GM12872 (cell line): ENCODE measurements at regions not wholly inside any gene's neighbourhood (a gene's known extent, or its start where the extent isn't known, plus 50 kb on each side); places are given as distances from the start of the nearest gene placed in this dataset.

ENCODE experiments used
- TF ChIP-seq, protein P1 (sequence below): IDR thresholded peaks from 3 replicates; pipeline ENCODE4 v1.5.1; 2011; ENCODE audit warnings: low read depth, mild to moderate bottlenecking, low read length, moderate library complexity; ENCODE audit not compliant: insufficient read depth

DNA sequence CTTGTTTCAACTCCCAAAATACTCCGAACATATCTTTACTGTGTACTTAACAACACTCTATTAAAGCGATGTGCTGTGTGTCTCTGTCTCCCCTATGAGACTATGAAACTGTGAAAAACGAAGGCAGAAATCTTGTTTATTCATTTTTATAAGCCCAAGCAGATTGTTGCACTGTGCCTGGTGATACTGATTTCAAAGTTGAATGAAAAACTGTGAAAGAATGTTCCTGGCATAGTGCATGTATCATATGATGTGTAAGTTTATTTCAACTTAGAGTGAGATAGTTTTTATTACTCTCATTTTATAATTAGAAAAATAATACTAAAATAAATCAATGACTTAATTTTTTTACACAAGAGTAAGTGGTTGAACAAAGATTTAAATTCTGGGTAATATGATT lies 471.9 kb upstream of the PCDH15 start:
- TF ChIP-seq, protein P1, sequence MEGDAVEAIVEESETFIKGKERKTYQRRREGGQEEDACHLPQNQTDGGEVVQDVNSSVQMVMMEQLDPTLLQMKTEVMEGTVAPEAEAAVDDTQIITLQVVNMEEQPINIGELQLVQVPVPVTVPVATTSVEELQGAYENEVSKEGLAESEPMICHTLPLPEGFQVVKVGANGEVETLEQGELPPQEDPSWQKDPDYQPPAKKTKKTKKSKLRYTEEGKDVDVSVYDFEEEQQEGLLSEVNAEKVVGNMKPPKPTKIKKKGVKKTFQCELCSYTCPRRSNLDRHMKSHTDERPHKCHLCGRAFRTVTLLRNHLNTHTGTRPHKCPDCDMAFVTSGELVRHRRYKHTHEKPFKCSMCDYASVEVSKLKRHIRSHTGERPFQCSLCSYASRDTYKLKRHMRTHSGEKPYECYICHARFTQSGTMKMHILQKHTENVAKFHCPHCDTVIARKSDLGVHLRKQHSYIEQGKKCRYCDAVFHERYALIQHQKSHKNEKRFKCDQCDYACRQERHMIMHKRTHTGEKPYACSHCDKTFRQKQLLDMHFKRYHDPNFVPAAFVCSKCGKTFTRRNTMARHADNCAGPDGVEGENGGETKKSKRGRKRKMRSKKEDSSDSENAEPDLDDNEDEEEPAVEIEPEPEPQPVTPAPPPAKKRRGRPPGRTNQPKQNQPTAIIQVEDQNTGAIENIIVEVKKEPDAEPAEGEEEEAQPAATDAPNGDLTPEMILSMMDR, result no peak

GRCh38 chr10:55266797-55267196 lies 465.8 kb upstream of the PCDH15 start:
- TF ChIP-seq, protein P1, result no peak

- TF ChIP-seq, protein P1, result no peak
These were observed 462.3 kb upstream of the PCDH15 start for GRCh38 chr10:55263327-55263726.

- TF ChIP-seq, protein P1, result no peak
These were observed 441.5 kb upstream of the PCDH15 start for GRCh38 chr10:55242544-55242943.

- TF ChIP-seq, protein P1, result no peak
These were observed 436.4 kb upstream of the PCDH15 start for GRCh38 chr10:55237462-55237861.

DNA sequence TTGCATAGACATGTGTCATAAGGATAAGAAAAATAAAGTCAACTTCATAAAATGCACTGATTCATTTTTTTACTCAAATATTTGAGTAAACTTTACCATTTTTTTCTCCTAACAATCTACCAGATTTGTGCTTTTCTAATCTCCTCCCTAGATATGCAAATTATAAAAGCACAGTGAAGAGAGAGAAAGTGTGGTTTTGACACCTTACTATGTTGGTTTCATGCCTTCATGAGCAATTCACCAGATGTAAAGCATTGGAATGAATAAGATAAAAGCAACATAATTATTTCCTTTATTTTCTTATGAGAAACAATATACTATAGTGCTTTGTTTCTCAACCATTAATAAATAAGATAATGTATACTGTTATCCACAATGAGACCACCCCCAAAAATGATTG lies 432.5 kb upstream of the PCDH15 start:
- TF ChIP-seq, protein P1, result no peak

DNA sequence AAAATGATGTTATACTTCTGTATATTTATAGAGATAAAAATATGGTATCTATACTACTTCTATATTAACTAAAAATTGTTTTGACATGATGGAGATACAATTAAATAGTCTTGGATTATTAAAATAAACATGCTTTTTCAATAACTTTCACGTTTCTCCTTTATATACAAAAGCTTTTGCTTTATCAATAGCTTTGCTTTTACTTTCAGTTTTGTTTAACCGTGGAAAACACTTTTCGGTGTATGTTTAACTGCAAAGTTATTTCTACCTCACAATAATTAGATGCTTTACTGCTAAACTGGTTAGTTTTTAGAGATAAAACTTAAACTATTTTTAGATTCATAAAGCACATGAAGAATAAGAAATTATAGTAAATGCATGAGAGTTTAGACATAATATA lies 432.1 kb upstream of the PCDH15 start:
- TF ChIP-seq, protein P1, result no peak

GRCh38 chr10:55232553-55232952 lies 431.5 kb upstream of the PCDH15 start:
- TF ChIP-seq, protein P1, result no peak
